H4 (cell line): ENCODE measurements at regions not wholly inside any gene's neighbourhood (a gene's known extent, or its start where the extent isn't known, plus 50 kb on each side); places are given as distances from the start of the nearest gene placed in this dataset.

Experiments
- DNase-seq: peaks from one replicate; pipeline ENCODE4 v3.0.0-alpha.2; 2015; ENCODE audit warnings: low spot score

DNA sequence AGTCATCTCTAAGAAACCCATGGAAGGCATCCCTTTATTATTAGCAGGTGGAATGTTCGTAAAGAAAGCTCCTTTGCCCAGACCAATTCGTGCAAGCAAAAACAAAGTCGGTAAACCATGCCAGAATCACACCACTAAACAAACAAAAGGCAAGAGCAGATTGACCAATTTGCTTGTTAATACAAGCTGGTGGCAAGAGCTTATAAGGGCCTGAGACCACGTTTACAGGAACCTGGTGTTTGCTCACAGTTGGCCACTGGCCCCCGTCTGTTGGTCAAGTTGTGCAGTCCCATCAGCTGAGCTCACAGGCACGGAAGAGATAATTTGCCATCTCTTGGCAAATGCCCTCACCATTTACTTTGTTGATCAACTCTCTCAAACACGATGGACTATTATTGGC is 342.2 kb upstream of the MKI67 start:
- DNase-seq = no peak

- no peak for DNase-seq
These were observed 343.3 kb upstream of the MKI67 start for GRCh38 chr10:128469515-128469914.

DNA sequence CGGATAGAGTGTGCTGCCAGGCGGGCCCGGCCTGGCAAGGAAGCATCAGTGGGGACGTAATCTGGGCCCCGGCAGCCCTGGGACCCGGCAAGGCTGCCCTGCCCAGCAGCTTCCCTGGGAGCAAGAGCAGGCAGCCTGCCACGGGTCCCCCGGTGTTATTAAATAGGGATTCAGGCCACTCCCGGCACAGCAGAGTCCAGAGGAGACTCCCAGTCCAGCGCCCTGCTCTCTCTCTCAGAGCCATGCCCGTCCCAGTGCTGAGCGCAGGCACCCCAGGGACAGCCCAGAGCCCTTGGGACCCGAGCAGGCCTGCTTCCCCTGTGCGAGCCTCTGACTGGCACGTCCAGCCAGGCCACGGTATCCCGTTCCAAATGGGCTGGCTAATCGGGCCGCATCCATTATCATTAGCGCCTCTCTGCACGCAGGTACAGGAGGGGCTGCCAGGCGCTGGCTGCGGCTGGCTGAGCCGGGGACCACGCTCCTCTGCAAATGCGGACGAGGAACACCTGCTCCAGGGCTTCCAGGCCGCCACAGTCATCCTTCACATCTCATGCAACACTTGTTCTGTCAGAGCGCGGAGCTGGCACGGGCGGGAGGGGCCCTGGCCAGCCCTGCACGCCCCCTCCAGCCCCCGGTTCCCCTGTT is 344.2 kb upstream of the MKI67 start:
- no peak for DNase-seq

DNA sequence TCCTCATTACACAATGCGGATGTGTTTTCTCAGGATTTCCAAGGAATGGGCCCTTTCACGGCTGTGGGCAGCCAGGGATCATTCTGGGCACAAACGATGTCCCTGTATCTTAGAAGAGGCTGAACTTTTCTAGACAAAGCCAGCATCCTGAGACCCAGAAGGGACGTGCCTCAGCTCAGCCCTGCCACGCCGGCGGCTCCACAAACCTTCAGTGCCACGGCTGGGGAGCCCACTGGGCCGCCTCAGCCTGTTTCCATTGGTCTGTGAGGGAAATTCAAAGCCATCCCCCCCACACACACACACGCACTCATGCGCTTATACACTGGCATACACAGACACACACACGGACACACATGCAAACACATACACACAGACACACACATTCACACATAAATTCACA is 344.9 kb upstream of the MKI67 start:
- DNase-seq = no peak

- DNase-seq = no peak
These were observed 346.0 kb upstream of the MKI67 start for GRCh38 chr10:128472196-128472595.

DNA sequence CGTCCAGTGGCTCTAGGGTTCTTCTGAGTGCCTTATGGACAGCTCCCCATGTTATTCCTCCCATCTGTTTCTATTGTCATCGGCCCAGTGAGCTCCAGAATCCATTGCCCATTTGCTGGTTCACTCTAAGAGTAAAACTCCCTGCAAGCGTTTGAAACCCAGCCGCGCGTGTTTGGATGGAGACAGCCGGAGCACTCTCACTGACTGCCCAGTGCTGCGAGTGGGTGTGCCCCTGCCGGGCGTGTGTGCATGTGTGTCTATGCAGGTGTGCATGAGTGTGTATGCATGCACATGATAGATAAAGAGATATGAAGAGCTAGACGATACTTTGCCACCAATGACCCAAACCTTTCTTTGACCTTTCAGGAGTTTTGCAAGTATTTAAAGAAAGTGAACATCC is 347.2 kb upstream of the MKI67 start:
- DNase-seq = no peak

DNA sequence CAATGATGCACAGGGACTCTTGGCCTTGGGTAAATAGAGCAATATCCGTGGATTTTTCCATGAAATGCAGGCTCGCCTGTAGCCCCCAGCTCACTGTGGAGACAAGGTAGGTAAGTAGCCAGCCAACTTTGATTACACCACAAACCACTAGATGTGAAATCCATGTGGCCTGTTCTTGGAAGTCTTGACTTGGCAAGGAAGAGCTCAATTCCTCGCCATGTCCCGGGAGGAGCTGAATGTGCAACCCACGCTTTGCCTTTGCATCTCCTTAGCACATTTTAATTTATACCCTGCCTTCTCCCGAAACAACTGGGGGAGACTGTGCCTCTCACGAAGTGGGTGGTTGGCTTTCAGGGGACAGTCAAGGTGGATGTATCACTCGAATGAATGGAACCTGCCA is 347.7 kb upstream of the MKI67 start:
- no peak for DNase-seq

GRCh38 chr10:128474571-128474970 is 348.3 kb upstream of the MKI67 start:
- no peak for DNase-seq

DNA sequence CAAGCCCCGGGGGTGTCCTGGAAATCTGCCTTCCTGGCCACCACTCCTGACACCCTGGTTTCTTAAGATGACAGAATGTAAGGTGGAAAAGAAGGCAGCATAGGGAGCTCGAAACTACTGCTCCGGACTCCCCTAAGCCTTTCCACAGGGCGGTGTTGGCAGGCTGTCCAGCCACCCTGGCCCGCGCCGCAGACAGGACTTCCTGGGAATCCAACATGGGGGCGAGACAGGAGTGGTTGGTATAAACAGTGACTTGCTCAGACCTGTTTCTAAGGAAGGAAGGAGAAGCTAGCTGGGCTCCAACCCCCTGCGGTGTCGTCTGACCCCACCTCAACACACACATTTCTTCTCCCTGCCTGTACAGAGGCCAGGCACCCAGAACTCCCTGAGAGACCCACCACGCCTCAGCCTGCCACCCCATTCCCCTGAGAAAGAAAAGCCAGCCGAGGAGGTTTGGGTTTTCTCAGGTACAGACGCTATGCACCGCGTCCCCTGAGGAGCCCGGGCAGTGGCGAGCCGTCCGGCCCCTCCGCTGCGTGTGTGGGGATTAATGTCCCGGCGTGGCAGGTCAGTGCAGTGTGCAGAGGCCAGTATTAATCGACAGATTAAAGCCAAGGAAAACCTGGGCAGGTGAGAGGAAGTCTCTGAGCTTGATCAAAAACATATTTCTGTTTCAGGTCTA is 349.6 kb upstream of the MKI67 start:
- DNase-seq = no peak

DNA sequence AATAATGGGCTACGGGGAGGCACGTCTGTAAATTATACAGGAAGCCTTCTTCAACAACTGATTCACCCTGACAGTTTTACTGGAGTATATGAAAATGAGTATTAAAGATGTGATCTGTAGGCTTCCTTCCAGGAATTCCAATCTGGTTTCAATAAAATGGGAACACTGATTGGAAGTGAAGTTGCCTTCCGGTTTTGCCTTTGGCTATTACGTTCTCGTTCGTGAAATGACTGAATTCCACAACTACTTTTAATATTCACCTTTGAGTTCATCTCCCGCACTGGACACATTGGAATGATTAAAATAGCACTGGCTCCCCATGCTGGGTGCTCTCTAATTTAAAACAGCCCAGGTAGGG is 350.1 kb upstream of the MKI67 start:
- DNase-seq = no peak

DNA sequence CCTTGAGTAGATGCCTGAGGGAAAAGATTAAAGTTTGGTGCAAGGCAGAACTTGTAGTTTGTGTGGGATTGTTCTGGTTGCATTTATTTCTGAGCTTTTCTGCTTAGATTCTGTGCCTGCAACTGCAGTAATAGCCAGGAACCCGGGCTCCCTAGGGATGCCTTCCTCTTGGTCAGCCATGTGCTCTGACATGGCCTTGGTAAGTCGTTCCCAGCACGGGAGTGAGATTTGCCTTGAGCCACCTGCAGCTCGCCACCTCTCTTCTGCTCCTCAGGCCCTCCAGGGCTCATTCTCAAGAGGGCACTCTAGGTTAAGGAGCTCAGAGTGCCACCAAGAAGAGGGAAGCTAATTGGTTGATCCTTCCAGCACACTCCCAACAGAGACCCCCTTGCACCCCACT is 350.6 kb upstream of the MKI67 start:
- no peak for DNase-seq

DNA sequence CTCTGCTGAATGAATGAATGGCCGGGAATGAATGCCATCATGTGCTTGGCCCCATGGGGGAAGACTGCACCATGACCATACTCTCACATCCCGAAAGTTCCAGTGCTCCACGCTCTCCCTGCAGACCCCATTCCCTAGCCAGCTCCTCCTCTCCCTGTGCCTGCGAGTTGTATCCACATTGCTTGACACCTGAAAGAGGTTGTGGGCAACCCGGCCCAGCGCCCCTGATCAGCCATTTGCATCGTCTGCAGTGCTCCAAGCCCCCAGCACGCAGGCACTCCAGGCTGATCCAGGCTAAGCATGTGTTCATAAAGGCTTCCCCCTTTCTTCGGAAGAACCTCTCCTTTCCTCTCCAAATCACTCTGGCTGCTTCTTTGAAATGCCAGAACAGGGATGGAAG is 354.4 kb upstream of the MKI67 start:
- DNase-seq = no peak

- DNase-seq = no peak
These were observed 355.1 kb upstream of the MKI67 start for GRCh38 chr10:128481152-128481840.

- no peak for DNase-seq
These were observed 355.8 kb upstream of the MKI67 start for GRCh38 chr10:128482052-128482451.

GRCh38 chr10:128483216-128483615 is 357.0 kb upstream of the MKI67 start:
- no peak for DNase-seq

DNA sequence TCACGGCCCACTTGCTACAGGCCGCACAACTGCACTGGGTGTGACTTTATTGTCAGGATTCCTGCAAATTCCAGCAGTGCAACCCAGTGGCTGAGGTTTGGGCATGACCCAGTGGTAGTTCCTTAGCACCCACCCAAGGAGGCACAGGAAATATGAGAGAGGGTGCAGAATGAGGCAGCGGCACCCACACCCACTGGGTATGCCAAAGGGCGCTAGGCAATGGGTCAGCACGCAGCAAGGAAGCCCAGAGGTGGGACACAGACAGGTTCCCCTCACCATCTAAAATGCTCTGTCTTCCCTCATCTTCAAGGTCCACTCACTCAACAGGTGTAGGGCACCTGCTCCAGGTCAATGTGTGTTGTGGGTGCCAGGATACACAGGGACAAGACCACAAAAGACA is 357.8 kb upstream of the MKI67 start:
- DNase-seq = no peak

DNA sequence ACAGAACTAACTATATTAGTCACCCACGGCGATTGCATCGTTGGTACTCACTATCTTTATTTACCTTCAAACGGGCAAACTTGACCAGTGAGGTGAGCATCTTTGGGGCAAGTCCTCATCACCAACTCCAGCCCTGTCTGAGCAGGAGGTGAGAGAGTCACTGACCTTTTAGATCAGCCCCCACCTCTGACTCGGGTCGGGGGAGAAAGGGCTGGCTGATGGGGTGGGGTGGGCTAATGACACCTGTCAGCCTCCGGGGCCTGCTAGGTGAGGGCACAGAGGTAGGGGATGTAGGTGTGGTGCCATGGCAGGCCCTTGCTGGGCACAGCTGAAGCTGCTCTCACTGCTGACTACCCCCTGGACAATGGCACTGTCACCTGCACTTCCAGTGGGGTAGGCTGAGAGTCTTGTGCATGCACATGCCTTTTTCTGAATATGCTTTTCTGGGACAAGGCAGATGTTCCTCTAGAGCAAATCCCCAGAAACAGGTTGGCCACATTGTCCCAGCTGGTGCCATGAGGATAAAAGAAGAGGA is 359.5 kb upstream of the MKI67 start:
- no peak for DNase-seq

GRCh38 chr10:128487517-128487916 is 361.3 kb upstream of the MKI67 start:
- no peak for DNase-seq

DNA sequence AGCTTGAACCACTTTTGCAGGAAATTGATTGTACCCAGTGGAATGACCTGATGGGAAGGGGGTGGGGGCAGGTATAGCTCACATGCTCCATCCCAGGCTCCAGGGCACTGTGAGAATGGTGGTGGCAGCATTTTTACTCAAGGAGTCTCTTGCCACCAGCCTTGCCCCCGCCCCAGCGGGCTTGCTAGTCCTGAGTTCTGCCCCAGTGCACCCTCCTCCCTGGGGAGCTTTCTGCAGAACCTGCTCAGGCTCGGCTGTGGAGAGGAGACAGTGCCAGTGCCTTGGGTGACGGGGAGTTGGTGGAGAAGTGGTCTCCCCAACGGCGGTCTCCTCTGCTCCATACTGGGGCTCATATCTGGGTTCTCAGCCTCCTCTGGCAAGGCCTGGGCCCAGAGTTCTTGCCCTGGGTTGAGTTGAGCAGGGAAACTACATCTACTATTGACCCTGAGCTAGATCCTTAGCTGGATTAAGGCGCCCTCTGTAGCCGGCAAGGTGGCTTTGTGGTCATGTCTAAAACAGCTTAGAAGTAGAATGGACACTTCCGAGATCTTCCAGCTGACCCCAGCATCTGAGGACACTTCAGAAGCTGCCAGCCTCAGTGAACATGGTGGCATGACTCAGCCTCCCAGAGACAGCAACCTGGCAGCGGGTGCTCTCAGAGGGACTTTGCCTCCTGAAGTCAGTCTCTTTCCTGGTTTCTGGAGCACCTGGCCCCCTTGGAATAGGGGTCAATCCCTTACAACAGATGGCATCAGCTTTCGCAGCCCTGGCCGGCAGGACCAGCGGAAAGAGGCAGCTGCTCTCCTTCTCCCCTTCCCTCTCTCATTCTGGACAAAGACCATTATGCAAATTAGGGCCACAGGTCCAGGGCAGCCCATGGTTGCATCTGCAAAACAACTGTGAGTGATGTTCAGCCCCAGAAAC is 363.4 kb upstream of the MKI67 start:
- no peak for DNase-seq

DNA sequence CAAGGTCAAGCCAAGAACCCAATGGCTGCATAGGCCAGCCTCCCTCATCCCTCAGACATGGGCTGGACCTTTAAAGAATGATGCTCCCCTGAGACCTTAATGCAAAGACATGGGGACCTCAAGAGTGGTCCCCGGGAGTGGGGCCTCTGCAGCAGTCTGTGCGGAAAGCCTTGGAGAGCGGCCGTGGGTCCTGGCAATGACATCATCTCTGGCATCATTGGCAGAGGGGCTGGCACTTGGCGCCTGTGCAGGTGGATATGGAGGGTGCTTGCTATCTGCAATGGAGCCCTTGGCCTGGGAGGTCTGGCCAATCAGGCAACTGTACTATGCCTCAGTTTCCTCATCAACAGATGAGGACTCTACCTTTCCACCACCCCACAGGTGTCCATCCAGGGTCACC is 365.5 kb upstream of the MKI67 start:
- no peak for DNase-seq

GRCh38 chr10:128493811-128494210 is 367.6 kb upstream of the MKI67 start:
- no peak for DNase-seq

DNA sequence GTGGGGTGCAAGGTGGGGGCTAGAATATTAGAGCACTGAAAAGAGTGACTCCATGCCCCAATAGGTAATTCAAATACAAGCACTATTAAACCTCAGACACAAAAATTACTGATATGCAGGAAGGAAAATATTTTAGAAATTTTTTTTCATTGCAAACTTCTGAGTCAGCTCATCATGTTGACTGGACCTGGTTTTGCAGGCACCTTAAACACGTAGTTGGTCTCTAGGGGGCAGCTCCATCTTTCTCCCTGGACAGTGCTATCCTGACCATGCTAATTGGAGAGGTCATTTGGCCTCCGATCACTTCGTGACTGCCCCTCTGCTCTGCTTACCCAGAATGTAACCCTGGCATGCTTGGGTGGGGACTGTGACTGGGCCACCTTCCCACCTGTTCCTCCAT is 368.4 kb upstream of the MKI67 start:
- DNase-seq = no peak
